Activated CD8-positive, alpha-beta T cell treated with anti-CD3 and anti-CD28 coated beads, Interleukin-2, amount 10 ng/mL, durations not matched to agents 7 days and 5 days (primary cell): ENCODE measurements at regions not wholly inside any gene's neighbourhood (a gene's known extent, or its start where the extent isn't known, plus 50 kb on each side); places are given as distances from the start of the nearest gene placed in this dataset.

ENCODE experiments used
- ATAC-seq: fragments of 150-1000 bp; cut with Tn5 transposase; one replicate; pipeline ENCODE4 v1.10.0; 2021; ENCODE audit warnings: moderate library complexity
- CTCF ChIA-PET: fragments of 350-600 bp; sonication (Branson Sonifier 250); formaldehyde crosslinking; loops from one replicate; lab custom pipeline; 2021; ENCODE audit warnings: antibody characterized with exemption; lab: Charles Lee
- POLR2A ChIA-PET: fragments of 350-600 bp; sonication (Branson Sonifier 250); formaldehyde crosslinking; loops from one replicate; lab custom pipeline; 2021; ENCODE audit warnings: antibody characterized with exemption; lab: Charles Lee
- DNase-seq: peaks from one replicate; pipeline ENCODE4 v3.0.0-alpha.2; 2020
- H3K27ac Mint-ChIP-seq: one replicate; pipeline ENCODE4 v1.8.0; 2021; ENCODE audit warnings: mild to moderate bottlenecking, mixed read lengths
- H3K27me3 Mint-ChIP-seq: one replicate; pipeline ENCODE4 v1.8.0; 2021; ENCODE audit warnings: low read depth, mixed read lengths
- H3K36me3 Mint-ChIP-seq: one replicate; pipeline ENCODE4 v1.8.0; 2021; ENCODE audit warnings: low read depth, mixed read lengths
- H3K4me1 Mint-ChIP-seq: one replicate; pipeline ENCODE4 v1.8.0; 2021; ENCODE audit warnings: low read depth, mixed read lengths
- H3K4me3 Mint-ChIP-seq: one replicate; pipeline ENCODE4 v1.8.0; 2021; ENCODE audit warnings: mild to moderate bottlenecking, mixed read lengths
- H3K9me3 Mint-ChIP-seq: one replicate; pipeline ENCODE4 v1.8.0; 2022; ENCODE audit warnings: mixed read lengths; ENCODE audit not compliant: insufficient read depth

DNA sequence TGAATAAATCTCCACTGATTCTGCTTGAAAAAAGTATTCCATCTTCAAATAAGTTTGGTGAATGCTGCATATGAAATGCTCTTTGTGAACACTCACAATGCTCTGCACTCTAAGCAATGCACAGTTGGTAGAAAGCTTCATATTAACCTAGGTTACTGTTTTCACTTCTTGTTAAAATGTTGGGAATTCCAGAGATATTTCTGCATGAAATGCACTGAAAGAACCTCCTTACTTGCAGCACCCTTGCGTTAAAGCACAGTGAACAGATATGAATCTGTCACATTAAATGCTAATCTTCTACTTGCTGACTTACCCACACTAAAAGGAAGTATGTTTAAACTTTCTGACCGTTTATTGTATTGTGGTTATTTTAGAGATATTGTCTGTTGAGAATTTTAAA lies 584.1 kb upstream of the NUDT12 start:
- no peak overlapping the region for H3K4me3 Mint-ChIP-seq
- CTCF ChIA-PET: no interaction called here
- peaks cover 9% of the 10 kb centered on the region for H3K9me3 Mint-ChIP-seq
- no peak overlapping the region for H3K27ac Mint-ChIP-seq
- H3K4me1 Mint-ChIP-seq: no peaks in the 10 kb centered on the region
- no peaks in the 10 kb centered on the region for H3K27me3 Mint-ChIP-seq
- POLR2A ChIA-PET: no interaction called here
- H3K36me3 Mint-ChIP-seq: no peaks in the 10 kb centered on the region
- no peak for DNase-seq
- no peak for ATAC-seq

DNA sequence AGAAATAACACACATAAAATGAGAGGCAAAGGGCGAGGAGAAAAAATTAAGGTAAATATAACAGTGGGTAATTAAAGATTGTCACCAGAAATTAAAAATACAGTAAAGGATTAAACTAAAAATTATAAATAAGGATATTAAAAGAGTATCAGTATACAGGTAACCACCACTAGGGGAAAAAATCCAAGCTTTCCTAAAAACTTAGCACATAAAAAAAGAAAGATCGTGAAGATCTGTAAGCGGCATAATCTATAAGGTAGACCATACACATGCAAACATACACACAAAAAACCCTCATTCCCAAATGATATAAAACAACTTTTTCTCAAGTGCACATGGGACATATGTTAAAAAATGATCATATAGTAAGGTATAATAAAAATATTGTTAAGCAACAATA lies 577.3 kb upstream of the NUDT12 start:
- Mint-ChIP-seq H3K9me3 (no peaks in the 10 kb centered on the region), H3K4me1 (no peaks in the 10 kb centered on the region), H3K27ac (no peak overlapping the region), H3K36me3 (no peaks in the 10 kb centered on the region), H3K4me3 (no peak overlapping the region), H3K27me3 (no peaks in the 10 kb centered on the region)
- ATAC-seq (no peak), DNase-seq (no peak)
- ChIA-PET POLR2A (no interaction called here), CTCF (no interaction called here)

DNA sequence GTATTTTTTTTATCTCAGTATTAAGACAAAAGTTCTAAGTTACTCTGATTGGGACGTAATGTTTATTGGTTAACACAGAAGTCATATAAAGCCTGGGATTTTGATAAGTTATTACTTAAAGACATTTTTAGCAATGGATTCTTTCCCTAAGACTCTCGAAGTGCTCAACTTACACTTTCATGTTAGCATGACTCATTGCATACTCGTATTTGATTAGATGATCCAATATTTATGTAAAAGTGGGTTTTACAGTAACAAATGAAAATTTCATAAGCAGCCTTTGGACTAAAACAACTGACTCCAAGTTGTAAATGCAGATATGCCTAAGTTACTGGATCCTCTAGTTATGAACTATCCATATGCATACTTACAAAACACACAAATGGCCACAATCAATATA lies 567.7 kb upstream of the NUDT12 start:
- Mint-ChIP-seq H3K36me3 (no peaks in the 10 kb centered on the region), H3K27me3 (no peaks in the 10 kb centered on the region), H3K4me3 (no peak overlapping the region), H3K4me1 (no peaks in the 10 kb centered on the region), H3K27ac (no peak overlapping the region), H3K9me3 (no peaks in the 10 kb centered on the region)
- no peak for ATAC-seq
- ChIA-PET CTCF (no interaction called here), POLR2A (no interaction called here)
- DNase-seq: no peak

DNA sequence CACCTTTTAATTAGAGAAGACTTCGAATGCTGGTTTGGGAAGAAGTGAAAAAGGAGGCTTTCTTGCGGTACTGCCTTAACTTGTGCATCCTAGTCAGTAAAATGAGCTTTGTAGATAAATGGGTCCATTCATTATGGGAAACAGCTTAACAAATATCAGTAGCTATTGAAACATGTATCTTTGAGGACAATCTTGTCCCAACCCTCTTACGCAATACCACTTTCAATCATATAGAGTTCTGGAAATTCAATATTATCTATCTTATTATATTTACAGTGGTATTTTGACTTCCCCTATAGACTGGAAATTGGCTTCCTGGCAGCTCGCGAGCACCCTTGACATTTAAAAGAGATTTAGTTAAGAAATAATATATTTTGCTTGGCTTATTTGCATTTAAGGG lies 565.8 kb upstream of the NUDT12 start:
- ATAC-seq (no peak), DNase-seq (no peak)
- no peaks in the 10 kb centered on the region for H3K4me1 Mint-ChIP-seq
- H3K4me3 Mint-ChIP-seq: no peak overlapping the region
- no peak overlapping the region for H3K27ac Mint-ChIP-seq
- no peaks in the 10 kb centered on the region for H3K27me3 Mint-ChIP-seq
- no peaks in the 10 kb centered on the region for H3K36me3 Mint-ChIP-seq
- ChIA-PET POLR2A (no interaction called here), CTCF (no interaction called here)
- no peaks in the 10 kb centered on the region for H3K9me3 Mint-ChIP-seq

DNA sequence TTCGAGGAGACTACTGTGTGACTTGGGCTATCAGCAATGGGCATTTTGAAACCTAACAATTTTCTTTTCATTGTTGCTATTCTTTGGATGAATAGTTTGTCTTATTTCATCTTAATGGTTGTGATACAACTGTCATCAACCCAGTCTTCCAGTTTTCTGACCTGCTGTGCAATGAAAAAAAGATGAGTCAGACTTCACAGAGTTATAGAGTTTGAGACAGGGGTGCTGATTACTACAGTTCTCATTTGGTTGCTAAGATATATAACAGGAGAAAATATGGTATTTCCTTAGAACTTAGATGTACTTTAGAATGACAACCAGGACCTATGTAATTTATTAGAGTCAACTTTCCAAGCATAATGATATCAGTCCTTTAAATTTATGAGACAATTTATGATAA lies 564.4 kb upstream of the NUDT12 start:
- no peak for ATAC-seq
- ChIA-PET POLR2A (no interaction called here), CTCF (no interaction called here)
- no peaks in the 10 kb centered on the region for H3K9me3 Mint-ChIP-seq
- no peaks in the 10 kb centered on the region for H3K36me3 Mint-ChIP-seq
- H3K27ac Mint-ChIP-seq: no peak overlapping the region
- H3K4me1 Mint-ChIP-seq: no peaks in the 10 kb centered on the region
- no peak for DNase-seq
- H3K27me3 Mint-ChIP-seq: no peaks in the 10 kb centered on the region
- H3K4me3 Mint-ChIP-seq: no peak overlapping the region

DNA sequence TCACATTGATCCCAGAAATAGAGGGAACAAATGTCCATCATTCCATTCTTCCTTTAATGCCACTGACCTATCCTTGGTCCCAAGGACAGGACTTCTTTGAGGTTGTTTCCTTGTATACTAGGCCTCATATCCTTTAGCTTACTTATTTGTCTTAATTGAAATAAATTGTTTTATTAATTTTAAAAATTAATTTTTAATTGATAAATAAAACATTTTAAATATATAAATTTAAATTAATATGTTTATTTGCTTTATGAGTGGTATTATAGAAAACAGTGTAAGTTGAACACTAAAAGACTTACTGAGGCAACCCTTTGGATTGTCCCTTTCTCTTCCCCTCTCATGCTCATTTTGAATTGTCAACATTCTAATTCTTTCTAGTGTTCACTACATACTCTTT lies 556.9 kb upstream of the NUDT12 start:
- ATAC-seq (no peak), DNase-seq (no peak)
- CTCF ChIA-PET: no interaction called here
- Mint-ChIP-seq H3K4me1 (no peaks in the 10 kb centered on the region), H3K4me3 (no peak overlapping the region), H3K36me3 (no peaks in the 10 kb centered on the region), H3K27me3 (no peaks in the 10 kb centered on the region), H3K27ac (no peak overlapping the region), H3K9me3 (peaks cover 6% of the 10 kb centered on the region)
- POLR2A ChIA-PET: no interaction called here

DNA sequence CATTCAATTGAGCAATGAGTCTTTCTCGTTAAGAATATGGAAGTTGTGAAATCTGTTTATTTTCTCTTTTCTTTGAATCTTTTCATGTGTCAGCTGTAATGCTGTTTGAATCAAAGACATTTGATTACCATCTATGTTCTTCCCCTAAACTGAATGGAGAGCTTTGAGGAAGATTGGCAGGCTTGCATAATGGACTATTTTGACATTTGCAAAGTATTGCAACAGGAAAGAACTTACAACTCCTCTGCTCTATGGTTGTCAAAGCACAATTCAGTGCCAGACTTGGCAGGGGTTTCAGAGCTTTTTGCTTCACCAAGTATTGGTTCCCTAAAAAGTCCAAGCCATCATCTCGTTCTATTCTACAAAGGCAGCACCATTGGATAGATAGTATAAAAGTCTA lies 549.0 kb upstream of the NUDT12 start:
- DNase-seq (no peak), ATAC-seq (no peak)
- H3K36me3 Mint-ChIP-seq: no peaks in the 10 kb centered on the region
- no peaks in the 10 kb centered on the region for H3K27me3 Mint-ChIP-seq
- POLR2A ChIA-PET: no interaction called here
- no peak overlapping the region for H3K4me3 Mint-ChIP-seq
- H3K27ac Mint-ChIP-seq: no peak overlapping the region
- no peaks in the 10 kb centered on the region for H3K4me1 Mint-ChIP-seq
- CTCF ChIA-PET: no interaction called here
- peaks cover 32% of the 10 kb centered on the region for H3K9me3 Mint-ChIP-seq

DNA sequence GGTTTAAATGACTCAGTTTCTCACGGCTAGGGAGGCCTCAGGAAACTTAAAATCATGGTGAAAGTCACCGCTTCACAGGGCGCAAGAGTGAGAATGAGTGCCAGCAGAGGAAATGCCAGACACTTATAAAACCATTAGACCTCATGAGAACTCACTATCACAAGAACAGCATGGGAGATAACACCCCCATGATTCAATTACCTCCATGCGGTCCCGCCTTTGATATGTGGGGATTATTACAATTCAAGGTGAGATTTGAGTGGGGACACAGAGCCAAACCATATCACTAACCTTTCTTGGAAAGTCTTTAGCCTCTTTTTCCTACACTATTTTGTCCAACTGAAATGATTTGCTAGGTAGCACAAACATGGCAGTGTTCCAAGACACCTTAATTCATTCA lies 533.9 kb upstream of the NUDT12 start:
- no peak overlapping the region for H3K27ac Mint-ChIP-seq
- ChIA-PET POLR2A (no interaction called here), CTCF (no interaction called here)
- no peaks in the 10 kb centered on the region for H3K4me1 Mint-ChIP-seq
- ATAC-seq (no peak), DNase-seq (no peak)
- H3K4me3 Mint-ChIP-seq: no peak overlapping the region
- H3K36me3 Mint-ChIP-seq: no peaks in the 10 kb centered on the region
- H3K9me3 Mint-ChIP-seq: peaks cover 20% of the 10 kb centered on the region
- no peaks in the 10 kb centered on the region for H3K27me3 Mint-ChIP-seq

DNA sequence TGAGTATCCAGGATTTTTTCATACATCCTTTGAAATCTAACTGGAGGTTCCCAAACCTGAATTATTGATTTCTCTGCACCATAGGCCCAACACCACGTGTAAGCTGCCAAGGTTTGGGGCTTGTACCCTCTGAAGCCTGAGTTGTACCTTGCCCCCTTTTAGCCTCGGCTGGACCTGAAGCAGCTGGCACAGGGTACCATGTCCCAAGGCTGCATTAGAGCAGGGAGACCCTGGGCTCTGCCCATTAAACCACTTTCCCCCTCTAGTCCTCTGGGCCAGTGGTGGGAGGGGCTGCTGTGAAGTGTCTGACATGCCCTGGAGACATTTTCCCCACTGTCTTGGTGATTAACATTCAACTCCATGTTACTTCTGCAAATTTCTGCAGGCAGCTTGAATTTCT lies 532.9 kb upstream of the NUDT12 start:
- CTCF ChIA-PET: no interaction called here
- Mint-ChIP-seq H3K36me3 (no peaks in the 10 kb centered on the region), H3K4me1 (no peaks in the 10 kb centered on the region), H3K27me3 (no peaks in the 10 kb centered on the region), H3K27ac (no peak overlapping the region), H3K4me3 (no peak overlapping the region), H3K9me3 (peaks cover 20% of the 10 kb centered on the region)
- ATAC-seq: no peak
- no peak for DNase-seq
- POLR2A ChIA-PET: no interaction called here

DNA sequence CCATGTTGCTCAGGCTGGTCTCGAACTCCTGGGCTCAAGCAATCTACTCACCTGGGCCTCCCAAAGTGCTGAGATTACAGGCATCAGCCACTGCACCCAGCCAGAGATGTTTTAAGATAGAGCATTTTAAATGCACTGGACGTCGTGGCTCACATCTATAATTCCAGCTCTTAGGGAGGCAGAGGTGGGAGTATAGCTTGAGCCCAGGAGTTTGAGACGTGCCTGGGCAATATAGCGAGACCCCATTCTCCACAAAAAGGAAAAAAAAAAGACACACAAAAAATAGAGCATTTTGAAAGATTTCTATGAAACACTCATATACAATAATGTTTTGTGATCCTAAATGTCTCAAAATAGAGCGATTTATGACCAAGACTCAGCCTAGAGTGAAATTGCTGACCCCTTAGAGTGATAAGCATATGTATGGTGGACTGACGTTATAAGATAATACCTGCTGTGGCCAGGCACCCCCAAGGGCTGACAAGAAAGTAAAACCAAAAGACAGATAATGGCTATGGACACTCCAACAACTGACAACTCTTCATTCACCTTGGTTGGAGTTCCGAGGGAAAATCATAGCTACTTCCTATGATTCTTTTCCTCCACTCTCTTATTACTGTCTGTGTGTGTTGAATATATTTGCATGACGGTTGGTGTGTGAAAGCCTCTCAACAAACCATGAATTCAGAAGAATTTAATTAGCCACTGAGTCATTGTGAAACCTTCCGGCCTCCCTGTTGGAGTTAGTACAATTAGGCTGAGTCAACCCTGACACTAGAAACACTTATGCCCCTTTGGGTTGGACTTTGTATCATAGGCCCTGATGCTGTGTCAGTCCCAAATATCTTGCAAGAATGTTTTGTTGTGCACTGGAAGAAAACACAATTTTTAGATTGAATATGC lies 526.5 kb upstream of the NUDT12 start:
- no peaks in the 10 kb centered on the region for H3K4me1 Mint-ChIP-seq
- H3K36me3 Mint-ChIP-seq: no peaks in the 10 kb centered on the region
- DNase-seq (no peak), ATAC-seq (no peak)
- no peak overlapping the region for H3K27ac Mint-ChIP-seq
- POLR2A ChIA-PET: interaction anchor here (0.6 kb wide), 1 partner anchor 16 kb away, joined by 3 read pairs; no protein-coding TSS in a partner anchor
- H3K27me3 Mint-ChIP-seq: no peaks in the 10 kb centered on the region
- peaks cover 7% of the 10 kb centered on the region for H3K9me3 Mint-ChIP-seq
- H3K4me3 Mint-ChIP-seq: no peak overlapping the region
- CTCF ChIA-PET: no interaction called here

DNA sequence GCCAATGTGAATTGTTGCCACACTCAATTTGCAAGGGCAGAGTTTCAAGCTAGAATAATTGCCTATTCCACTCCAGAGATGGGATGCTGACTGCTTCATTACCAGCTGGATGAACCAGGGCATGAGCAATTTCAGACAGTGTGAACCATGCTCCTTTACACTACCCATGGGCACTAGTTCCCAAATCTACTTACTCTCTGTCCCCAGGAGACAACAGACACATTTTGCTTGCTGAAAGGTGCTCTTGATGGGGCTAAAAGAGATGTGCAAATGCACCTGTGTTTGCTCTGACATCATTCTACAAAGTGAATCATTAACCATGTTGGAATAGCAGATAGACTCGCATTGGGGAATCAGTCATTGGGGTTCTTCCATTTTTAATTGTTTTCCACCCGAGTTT lies 522.3 kb upstream of the NUDT12 start:
- peaks cover 8% of the 10 kb centered on the region for H3K9me3 Mint-ChIP-seq
- H3K27ac Mint-ChIP-seq: no peak overlapping the region
- ATAC-seq: no peak
- CTCF ChIA-PET: no interaction called here
- DNase-seq: no peak
- H3K36me3 Mint-ChIP-seq: no peaks in the 10 kb centered on the region
- POLR2A ChIA-PET: no interaction called here
- H3K4me3 Mint-ChIP-seq: no peak overlapping the region
- H3K27me3 Mint-ChIP-seq: no peaks in the 10 kb centered on the region
- no peaks in the 10 kb centered on the region for H3K4me1 Mint-ChIP-seq

DNA sequence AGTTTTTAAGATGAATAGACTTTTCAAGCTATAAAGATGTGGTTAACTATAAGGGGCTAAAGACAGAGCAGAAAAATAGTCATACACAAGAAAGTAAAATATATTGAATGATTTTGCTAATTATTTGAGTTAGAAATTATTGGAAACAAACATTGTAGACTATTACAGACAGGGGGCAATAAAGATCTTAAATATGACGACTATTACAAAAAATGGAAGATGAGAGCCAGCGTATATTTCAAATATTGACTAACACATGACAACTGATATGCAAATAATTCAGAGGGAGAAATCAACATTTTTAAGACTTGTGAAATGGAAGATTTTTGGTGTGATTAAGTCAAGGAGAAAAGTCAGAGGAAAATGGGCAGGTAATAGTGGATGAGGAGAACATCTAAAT lies 520.2 kb upstream of the NUDT12 start:
- ChIA-PET POLR2A (no interaction called here), CTCF (no interaction called here)
- Mint-ChIP-seq H3K27ac (no peak overlapping the region), H3K9me3 (peaks cover 8% of the 10 kb centered on the region), H3K4me1 (no peaks in the 10 kb centered on the region), H3K4me3 (no peak overlapping the region), H3K27me3 (no peaks in the 10 kb centered on the region), H3K36me3 (no peaks in the 10 kb centered on the region)
- no peak for DNase-seq
- no peak for ATAC-seq

DNA sequence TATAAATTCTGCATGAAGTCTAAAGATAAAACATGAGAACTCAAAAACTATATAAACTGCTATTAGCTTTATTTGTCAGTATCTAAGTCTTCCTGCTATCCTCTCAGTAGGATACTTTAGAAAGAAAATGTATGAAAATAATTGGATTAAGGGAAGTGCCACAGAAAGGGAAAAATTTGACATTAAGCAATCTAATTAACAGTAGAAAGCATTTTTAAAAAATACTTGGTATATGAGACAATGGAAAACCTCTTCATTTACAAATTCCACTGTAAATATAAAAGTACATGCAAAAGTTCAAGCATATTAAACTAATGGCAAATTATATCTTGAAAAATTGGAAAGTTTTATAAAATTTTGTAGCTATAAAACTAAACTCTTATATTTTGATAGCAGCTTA lies 518.6 kb upstream of the NUDT12 start:
- Mint-ChIP-seq H3K36me3 (no peaks in the 10 kb centered on the region), H3K27ac (no peak overlapping the region), H3K4me1 (no peaks in the 10 kb centered on the region), H3K27me3 (no peaks in the 10 kb centered on the region), H3K9me3 (peaks cover 8% of the 10 kb centered on the region), H3K4me3 (no peak overlapping the region)
- no peak for DNase-seq
- POLR2A ChIA-PET: no interaction called here
- CTCF ChIA-PET: no interaction called here
- ATAC-seq: no peak
